A549 (cell line): ENCODE measurements at regions not wholly inside any gene's neighbourhood (a gene's known extent, or its start where the extent isn't known, plus 50 kb on each side); places are given as distances from the start of the nearest gene placed in this dataset.

Experiments
- CEBPB ChIP-seq, 2 experiments: fragments of >200 bp in 1 of 2; sonication (Bioruptor Twin) in 1 of 2; formaldehyde crosslinking in 1 of 2; IDR thresholded peaks; 2 replicates each; pipeline ENCODE4 v1.6.1; 2012 to 2016
- CTCF ChIP-seq: fragments of >200 bp; sonication (Bioruptor Twin); formaldehyde crosslinking; IDR thresholded peaks from 3 replicates; pipeline ENCODE4 v1.5.1; 2016
- EP300 ChIP-seq, 2 experiments: fragments of >200 bp; sonication (Bioruptor Twin); formaldehyde crosslinking; IDR thresholded peaks; 2 replicates in 1 of 2; 3 replicates in 1 of 2; pipeline ENCODE4 v1.6.1; 2016 to 2017
- HOXB5 ChIP-seq: fragments of 250-450 bp; sonication (Bioruptor Pico); IDR thresholded peaks from 2 replicates; pipeline ENCODE4 v1.5.0; 2020; ENCODE audit warnings: mild to moderate bottlenecking, moderate library complexity
- MAFK ChIP-seq: fragments of 450-650 bp; IDR thresholded peaks from 2 replicates; pipeline ENCODE4 v1.6.1; 2014; ENCODE audit not compliant: partially characterized antibody
- NR3C1 ChIP-seq: fragments of >200 bp; sonication (Bioruptor Twin); formaldehyde crosslinking; IDR thresholded peaks from 3 replicates; pipeline ENCODE4 v1.6.1; 2017
- POLR2A ChIP-seq: IDR thresholded peaks from 2 replicates; pipeline ENCODE4 v1.6.1; 2012; ENCODE audit warnings: mild to moderate bottlenecking, low read length
- RCOR1 ChIP-seq: fragments of 150-350 bp; IDR thresholded peaks from 2 replicates; pipeline ENCODE4 v1.6.1; 2014; ENCODE audit warnings: antibody characterized with exemption, low read length, low read depth
- REST ChIP-seq: fragments of 200-600 bp; sonication (generic); IDR thresholded peaks from 2 replicates; pipeline ENCODE4 v1.6.1; 2016; ENCODE audit warnings: antibody characterized with exemption, mild to moderate bottlenecking, moderate library complexity
- SMC3 ChIP-seq: fragments of >200 bp; sonication (Bioruptor Twin); formaldehyde crosslinking; IDR thresholded peaks from 3 replicates; pipeline ENCODE4 v1.6.1; 2018; ENCODE audit warnings: inconsistent platforms
- USF2 ChIP-seq: fragments of 450-650 bp; IDR thresholded peaks from 2 replicates; pipeline ENCODE4 v1.6.1; 2014; ENCODE audit warnings: antibody characterized with exemption
- ZC3H11A ChIP-seq: fragments of 450-650 bp; IDR thresholded peaks from 2 replicates; pipeline ENCODE4 v1.6.1; 2014; ENCODE audit warnings: antibody characterized with exemption, mild to moderate bottlenecking

- no peak for TF ChIP-seq USF2
- TF ChIP-seq CTCF: no peak
- no peak for TF ChIP-seq EP300 (IDR thresholded peaks at IDR 0.05)
- TF ChIP-seq POLR2A: no peak
- TF ChIP-seq REST: no peak
- TF ChIP-seq SMC3: no peak
- TF ChIP-seq CEBPB (IDR thresholded peaks at IDR 0.05): no peak
- no peak for TF ChIP-seq ZC3H11A
- TF ChIP-seq HOXB5: no peak
- no peak for TF ChIP-seq MAFK
- TF ChIP-seq NR3C1: no peak
- no peak for TF ChIP-seq RCOR1
Measured at GRCh38 chr4:38230821-38231563, 270.8 kb downstream of the PTTG2 start.
